Uterus (tissue), 3 donors: ENCODE measurements at regions not wholly inside any gene's neighbourhood (a gene's known extent, or its start where the extent isn't known, plus 50 kb on each side); places are given as distances from the start of the nearest gene placed in this dataset.

Source experiments
- DNase-seq, 2 donors: peaks; one replicate each; pipeline ENCODE4 v3.0.0-alpha.2; 2019 to 2020
- H3K27ac ChIP-seq, 2 donors: fragments of 200-600 bp; sonication (generic); 1 replicate in 1 of 2; 2 replicates in 1 of 2; pipeline ENCODE4 v1.5.1; 2016 to 2018
- H3K27me3 ChIP-seq, 2 donors: fragments of 200-600 bp; sonication (generic); one replicate each; pipeline ENCODE4 v1.5.1; 2018 to 2019; ENCODE audit warnings: control low read depth in 1 of 2
- H3K36me3 ChIP-seq, 2 donors: fragments of 200-600 bp; sonication (generic); one replicate each; pipeline ENCODE4 v1.5.1; 2019; ENCODE audit warnings: control low read depth in 1 of 2
- H3K4me1 ChIP-seq, 2 donors: fragments of 200-600 bp; sonication (generic); one replicate each; pipeline ENCODE4 v1.5.1; 2018 to 2019; ENCODE audit warnings: control low read depth in 1 of 2
- H3K4me3 ChIP-seq, 2 donors: fragments of 200-600 bp; sonication (generic); 1 replicate in 1 of 2; 2 replicates in 1 of 2; pipeline ENCODE4 v1.5.1; 2018 to 2019; ENCODE audit warnings: mild to moderate bottlenecking in 1 of 2
- H3K9me3 ChIP-seq, 2 donors: fragments of 200-600 bp; sonication (generic); one replicate each; pipeline ENCODE4 v1.5.1; 2019; ENCODE audit warnings: control low read depth in 1 of 2
- POLR2A ChIP-seq, 2 donors: fragments of 450-650 bp; IDR thresholded peaks; one replicate each; pipeline ENCODE4 v1.6.1; 2016; ENCODE audit warnings: antibody characterized with exemption in 2 of 2, mild to moderate bottlenecking in 1 of 2, moderate library complexity in 1 of 2
- intact Hi-C: fragments of 100-400 bp; cut with DNase I; formaldehyde crosslinking; loops from one replicate; pipeline ENCODE4 v1.15.1; 2023; ENCODE audit warnings: low total_unique reads
- TF ChIP-seq, protein P1 (sequence below), 4 experiments: fragments of 200-600 bp in 2 of 4; fragments of 450-650 bp in 2 of 4; sonication (generic) in 2 of 4; IDR thresholded peaks; one replicate each; pipeline ENCODE4 v1.5.1; 2016 to 2019; ENCODE audit warnings: antibody characterized with exemption in 4 of 4, mild to moderate bottlenecking in 2 of 4, moderate library complexity in 1 of 4
- donor health status: DM: yes; HTN: yes; CAD: no.

- Histone ChIP-seq H3K27ac (no peak overlapping the region), H3K4me3 (no peak overlapping the region), H3K9me3 (no peaks in the 10 kb centered on the region), H3K4me1 (no peaks in the 10 kb centered on the region), H3K36me3 (no peaks in the 10 kb centered on the region), H3K27me3 (no peaks in the 10 kb centered on the region)
- TF ChIP-seq, protein P1, sequence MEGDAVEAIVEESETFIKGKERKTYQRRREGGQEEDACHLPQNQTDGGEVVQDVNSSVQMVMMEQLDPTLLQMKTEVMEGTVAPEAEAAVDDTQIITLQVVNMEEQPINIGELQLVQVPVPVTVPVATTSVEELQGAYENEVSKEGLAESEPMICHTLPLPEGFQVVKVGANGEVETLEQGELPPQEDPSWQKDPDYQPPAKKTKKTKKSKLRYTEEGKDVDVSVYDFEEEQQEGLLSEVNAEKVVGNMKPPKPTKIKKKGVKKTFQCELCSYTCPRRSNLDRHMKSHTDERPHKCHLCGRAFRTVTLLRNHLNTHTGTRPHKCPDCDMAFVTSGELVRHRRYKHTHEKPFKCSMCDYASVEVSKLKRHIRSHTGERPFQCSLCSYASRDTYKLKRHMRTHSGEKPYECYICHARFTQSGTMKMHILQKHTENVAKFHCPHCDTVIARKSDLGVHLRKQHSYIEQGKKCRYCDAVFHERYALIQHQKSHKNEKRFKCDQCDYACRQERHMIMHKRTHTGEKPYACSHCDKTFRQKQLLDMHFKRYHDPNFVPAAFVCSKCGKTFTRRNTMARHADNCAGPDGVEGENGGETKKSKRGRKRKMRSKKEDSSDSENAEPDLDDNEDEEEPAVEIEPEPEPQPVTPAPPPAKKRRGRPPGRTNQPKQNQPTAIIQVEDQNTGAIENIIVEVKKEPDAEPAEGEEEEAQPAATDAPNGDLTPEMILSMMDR (IDR thresholded peaks at IDR 0.05) = no peak
- TF ChIP-seq POLR2A (IDR thresholded peaks at IDR 0.05) = no peak
- DNase-seq = no peak
- intact Hi-C loops = no loop called here
These were observed 235.2 kb downstream of the TDRD15 start for GRCh38 chr2:21358976-21359375.

DNA sequence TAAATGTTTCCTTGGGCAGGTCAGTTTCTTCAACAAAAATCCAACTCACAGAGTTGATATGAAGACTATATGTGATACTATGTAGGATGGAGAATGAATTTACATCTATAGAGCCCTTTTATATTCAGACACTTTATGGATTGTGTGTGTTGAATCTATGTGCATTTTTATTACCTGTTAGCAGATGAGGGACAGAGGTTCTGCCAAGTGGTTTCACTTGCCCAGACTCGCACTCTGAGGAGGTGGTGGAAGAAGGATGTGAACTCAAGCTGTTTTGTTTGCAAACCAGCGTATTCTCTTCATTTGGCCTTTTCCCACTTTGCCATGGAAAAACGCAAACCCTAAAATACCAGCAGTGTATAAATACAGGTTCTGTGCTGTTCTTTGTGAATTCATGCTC, 237.6 kb downstream of the TDRD15 start:
- no peaks in the 10 kb centered on the region for H3K36me3 ChIP-seq
- H3K4me3 ChIP-seq = no peak overlapping the region
- no peak overlapping the region for H3K27ac ChIP-seq
- intact Hi-C loops = no loop called here
- no peak for DNase-seq
- H3K27me3 ChIP-seq = no peaks in the 10 kb centered on the region
- H3K4me1 ChIP-seq = no peaks in the 10 kb centered on the region
- TF ChIP-seq, protein P1 (IDR thresholded peaks at IDR 0.05) = no peak
- no peak for TF ChIP-seq POLR2A (IDR thresholded peaks at IDR 0.05)
- no peaks in the 10 kb centered on the region for H3K9me3 ChIP-seq

GRCh38 chr2:21361957-21362486, 238.3 kb downstream of the TDRD15 start:
- Histone ChIP-seq H3K4me3 (no peak overlapping the region), H3K27me3 (no peaks in the 10 kb centered on the region), H3K9me3 (no peaks in the 10 kb centered on the region), H3K27ac (no peak overlapping the region), H3K36me3 (no peaks in the 10 kb centered on the region), H3K4me1 (no peaks in the 10 kb centered on the region)
- intact Hi-C loops = no loop called here
- DNase-seq = no peak
- TF ChIP-seq, protein P1 (IDR thresholded peaks at IDR 0.05) = no peak
- no peak for TF ChIP-seq POLR2A (IDR thresholded peaks at IDR 0.05)

DNA sequence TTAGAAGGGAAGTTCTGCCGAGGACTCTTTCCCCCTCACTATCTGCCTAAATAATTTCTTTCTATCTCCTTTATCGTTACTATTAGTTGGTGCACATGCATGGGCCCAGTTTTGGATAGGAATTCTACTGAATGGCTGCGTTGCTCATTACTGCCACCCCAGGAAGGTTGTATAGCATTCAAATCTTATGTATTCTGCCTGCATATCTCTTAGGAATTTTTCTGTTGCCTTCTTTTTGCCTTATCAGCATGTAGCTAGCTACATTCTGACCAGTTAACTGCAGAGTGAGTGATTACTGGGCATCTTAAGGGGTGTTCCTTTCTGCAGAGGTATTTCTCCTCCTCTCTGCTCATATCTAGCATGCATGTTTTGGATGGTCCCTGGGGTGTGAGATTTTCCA, 239.6 kb downstream of the TDRD15 start:
- Histone ChIP-seq H3K4me3 (no peak overlapping the region), H3K9me3 (no peaks in the 10 kb centered on the region), H3K4me1 (no peaks in the 10 kb centered on the region), H3K36me3 (no peaks in the 10 kb centered on the region), H3K27me3 (no peaks in the 10 kb centered on the region), H3K27ac (no peak overlapping the region)
- DNase-seq = no peak
- intact Hi-C loops = no loop called here
- TF ChIP-seq, protein P1 (IDR thresholded peaks at IDR 0.05) = no peak
- no peak for TF ChIP-seq POLR2A (IDR thresholded peaks at IDR 0.05)

DNA sequence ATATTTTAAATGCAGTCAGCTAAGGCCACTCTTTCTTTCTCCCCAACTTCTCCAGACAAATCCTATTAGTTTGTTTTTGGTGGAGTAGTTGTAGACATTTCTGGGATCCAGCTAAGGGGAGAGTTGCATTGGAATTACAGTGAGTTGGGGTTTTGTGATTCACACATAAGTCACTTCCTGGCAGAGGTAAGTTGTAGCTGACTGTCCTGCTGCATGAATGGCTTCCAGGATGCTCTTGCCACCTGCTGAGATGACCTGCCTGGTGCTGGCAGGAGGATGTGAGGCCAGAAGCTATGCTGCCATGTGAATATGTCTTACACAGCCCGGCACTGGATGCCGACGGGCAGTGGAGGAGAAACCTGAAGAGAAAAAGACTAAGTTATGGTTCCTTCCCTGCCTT, 243.7 kb downstream of the TDRD15 start:
- no peaks in the 10 kb centered on the region for H3K27me3 ChIP-seq
- DNase-seq = no peak
- H3K36me3 ChIP-seq = no peaks in the 10 kb centered on the region
- H3K4me1 ChIP-seq = no peaks in the 10 kb centered on the region
- H3K27ac ChIP-seq = no peak overlapping the region
- intact Hi-C loops = no loop called here
- no peak for TF ChIP-seq POLR2A (IDR thresholded peaks at IDR 0.05)
- TF ChIP-seq, protein P1 (IDR thresholded peaks at IDR 0.05) = no peak
- H3K9me3 ChIP-seq = no peaks in the 10 kb centered on the region
- no peak overlapping the region for H3K4me3 ChIP-seq
